GM23248 (cell line): ENCODE measurements at regions not wholly inside any gene's neighbourhood (a gene's known extent, or its start where the extent isn't known, plus 50 kb on each side); places are given as distances from the start of the nearest gene placed in this dataset.

Source experiments
- DNase-seq: peaks from one replicate; pipeline ENCODE4 v3.0.0-alpha.2; 2015
- H2AFZ ChIP-seq: fragments of 200-600 bp; sonication (generic); 2 replicates; pipeline ENCODE4 v1.6.1; 2016; ENCODE audit warnings: antibody characterized with exemption
- H3F3A ChIP-seq: fragments of 200-600 bp; sonication (generic); 2 replicates; pipeline ENCODE4 v1.6.1; 2016; ENCODE audit warnings: mild to moderate bottlenecking, antibody characterized with exemption, mixed run types; ENCODE audit not compliant: insufficient read depth
- H3K27ac ChIP-seq: fragments of 200-600 bp; sonication (generic); 2 replicates; pipeline ENCODE4 v1.5.1; 2016; ENCODE audit warnings: mild to moderate bottlenecking
- H3K27me3 ChIP-seq: fragments of 200-600 bp; sonication (generic); replicated peaks from 2 replicates; pipeline ENCODE4 v1.6.1; 2016; ENCODE audit warnings: mild to moderate bottlenecking; ENCODE audit not compliant: insufficient read depth
- H3K36me3 ChIP-seq: fragments of 200-600 bp; sonication (generic); 2 replicates; pipeline ENCODE4 v1.6.1; 2016; ENCODE audit warnings: low read depth, mild to moderate bottlenecking
- H3K4me1 ChIP-seq: fragments of 200-600 bp; sonication (generic); 2 replicates; pipeline ENCODE4 v1.6.1; 2016; ENCODE audit warnings: mild to moderate bottlenecking; ENCODE audit not compliant: insufficient read depth
- H3K4me2 ChIP-seq: fragments of 200-600 bp; sonication (generic); one replicate; pipeline ENCODE4 v1.6.1; 2016; ENCODE audit warnings: mild to moderate bottlenecking; ENCODE audit not compliant: unreplicated experiment
- H3K4me3 ChIP-seq: fragments of 200-600 bp; sonication (generic); 2 replicates; pipeline ENCODE4 v1.5.1; 2016; ENCODE audit warnings: mild to moderate bottlenecking
- H3K79me2 ChIP-seq: fragments of 200-600 bp; sonication (generic); 2 replicates; pipeline ENCODE4 v1.6.1; 2016; ENCODE audit warnings: mild to moderate bottlenecking; ENCODE audit not compliant: insufficient read depth
- H3K9ac ChIP-seq: fragments of 200-600 bp; sonication (generic); 2 replicates; pipeline ENCODE4 v1.6.1; 2016; ENCODE audit warnings: mild to moderate bottlenecking
- H3K9me2 ChIP-seq: fragments of 200-600 bp; sonication (generic); 2 replicates; pipeline ENCODE4 v1.6.1; 2016; ENCODE audit warnings: mixed run types, mild to moderate bottlenecking, moderate library complexity; ENCODE audit not compliant: insufficient read depth
- H3K9me3 ChIP-seq: fragments of 200-600 bp; sonication (generic); one replicate; pipeline ENCODE4 v1.6.1; 2017; ENCODE audit warnings: low read depth
- H4K20me1 ChIP-seq: fragments of 200-600 bp; sonication (generic); 2 replicates; pipeline ENCODE4 v1.6.0; 2016; ENCODE audit not compliant: insufficient read depth
- EZH2 ChIP-seq: fragments of 200-600 bp; sonication (generic); IDR thresholded peaks from 2 replicates; pipeline ENCODE4 v1.6.1; 2018; ENCODE audit warnings: antibody characterized with exemption, mild to moderate bottlenecking; ENCODE audit not compliant: insufficient read depth, poor library complexity, severe bottlenecking
- EZH2phosphoT487 ChIP-seq: fragments of 200-600 bp; sonication (generic); IDR thresholded peaks from 2 replicates; pipeline ENCODE4 v1.6.1; 2018; ENCODE audit warnings: antibody characterized with exemption, moderate library complexity, mild to moderate bottlenecking, low read depth; ENCODE audit not compliant: insufficient read depth
- WGBS, 2 experiments: methylation state at CpG; one replicate each; pipeline ENCODE4 v1.1.6; 2015 to 2017; ENCODE audit warnings: low lambda C conversion rate in 2 of 2, low coverage in 1 of 2; ENCODE audit errors: missing lambda C conversion rate in 2 of 2; 5-methylcytosine and 5-hydroxymethylcytosine counted together
- in situ Hi-C: fragments of 300-500 bp; cut with MboI; formaldehyde crosslinking; loops from 2 replicates; pipeline ENCODE4 v1.15.0; 2020

GRCh38 chr14:94850309-94851211 is 80.6 kb upstream of the GSC start:
- in situ Hi-C loops: no loop called here

GRCh38 chr14:94844593-94845152 is 74.8 kb upstream of the GSC start:
- WGBS, 2 experiments: 17 to 28% methylated on average over 10 of the region's 10 CpGs
- no peak for DNase-seq
- TF ChIP-seq EZH2phosphoT487: no peak
- TF ChIP-seq EZH2: no peak
- no peaks in the 10 kb centered on the region for H3F3A ChIP-seq
- no peaks in the 10 kb centered on the region for H4K20me1 ChIP-seq
- no peaks in the 10 kb centered on the region for H3K79me2 ChIP-seq
- no peaks in the 10 kb centered on the region for H3K36me3 ChIP-seq
- H3K9ac ChIP-seq: no peak overlapping the region
- no peaks in the 10 kb centered on the region for H3K4me1 ChIP-seq
- H3K9me3 ChIP-seq: no peaks in the 10 kb centered on the region
- H2AFZ ChIP-seq: no peak overlapping the region
- H3K4me2 ChIP-seq: no peak overlapping the region
- no peak overlapping the region for H3K27ac ChIP-seq
- in situ Hi-C loops: no loop called here
- H3K27me3 ChIP-seq: no peaks in the 10 kb centered on the region
- H3K9me2 ChIP-seq: no peaks in the 10 kb centered on the region
- no peak overlapping the region for H3K4me3 ChIP-seq

More at GRCh38 chr14:94850309-94851211, 80.6 kb upstream of the GSC start:
- TF ChIP-seq EZH2phosphoT487 (no peak), EZH2 (no peak)
- no peaks in the 10 kb centered on the region for H3K79me2 ChIP-seq
- no peak overlapping the region for H3K9ac ChIP-seq
- H3K9me2 ChIP-seq: no peaks in the 10 kb centered on the region
- no peak overlapping the region for H3K4me2 ChIP-seq
- H2AFZ ChIP-seq: no peak overlapping the region
- 22 to 27% methylated on average over 16 of the region's 16 CpGs for WGBS, 2 experiments
- no peak overlapping the region for H3K27ac ChIP-seq
- H3K9me3 ChIP-seq: no peaks in the 10 kb centered on the region
- H3K4me1 ChIP-seq: no peaks in the 10 kb centered on the region
- no peaks in the 10 kb centered on the region for H3K27me3 ChIP-seq
- no peaks in the 10 kb centered on the region for H3K36me3 ChIP-seq
- no peak overlapping the region for H3K4me3 ChIP-seq
- no peaks in the 10 kb centered on the region for H4K20me1 ChIP-seq
- DNase-seq: no peak
- H3F3A ChIP-seq: no peaks in the 10 kb centered on the region

- Histone ChIP-seq H3K9me3 (no peaks in the 10 kb centered on the region), H3K79me2 (no peaks in the 10 kb centered on the region), H3K9ac (no peak overlapping the region), H3K9me2 (no peaks in the 10 kb centered on the region), H3K36me3 (no peaks in the 10 kb centered on the region), H4K20me1 (no peaks in the 10 kb centered on the region), H3K4me1 (no peaks in the 10 kb centered on the region), H3K4me3 (no peak overlapping the region), H3K4me2 (no peak overlapping the region), H3K27ac (no peak overlapping the region), H2AFZ (no peak overlapping the region), H3F3A (no peaks in the 10 kb centered on the region), H3K27me3 (no peaks in the 10 kb centered on the region)
- TF ChIP-seq EZH2: no peak
- no peak for TF ChIP-seq EZH2phosphoT487
- DNase-seq: no peak
- in situ Hi-C loops: no loop called here
- 65 to 77% methylated on average over 6 of the region's 6 CpGs for WGBS, 2 experiments
These were observed 70.6 kb upstream of the GSC start for GRCh38 chr14:94840467-94840866.

GRCh38 chr14:94839348-94839747 is 69.4 kb upstream of the GSC start:
- Histone ChIP-seq H3K4me1 (no peaks in the 10 kb centered on the region), H4K20me1 (no peaks in the 10 kb centered on the region), H3K4me2 (no peak overlapping the region), H2AFZ (no peak overlapping the region), H3K9me2 (no peaks in the 10 kb centered on the region), H3K27ac (no peak overlapping the region), H3K9ac (no peak overlapping the region), H3K4me3 (no peak overlapping the region), H3K9me3 (no peaks in the 10 kb centered on the region), H3K27me3 (no peaks in the 10 kb centered on the region), H3K36me3 (no peaks in the 10 kb centered on the region), H3K79me2 (no peaks in the 10 kb centered on the region), H3F3A (no peaks in the 10 kb centered on the region)
- TF ChIP-seq EZH2: no peak
- TF ChIP-seq EZH2phosphoT487: no peak
- 16% methylated on average over 4 of the region's 4 CpGs for WGBS, 2 experiments
- in situ Hi-C loops: no loop called here
- no peak for DNase-seq
